DND-41 (cell line): ENCODE measurements at regions not wholly inside any gene's neighbourhood (a gene's known extent, or its start where the extent isn't known, plus 50 kb on each side); places are given as distances from the start of the nearest gene placed in this dataset.

Experiments used
- CTCF ChIP-seq: IDR thresholded peaks from 2 replicates; pipeline ENCODE4 v1.5.1; 2012; ENCODE audit warnings: borderline replicate concordance, low read length, moderate library complexity, mild to moderate bottlenecking; ENCODE audit not compliant: poor library complexity, severe bottlenecking; ENCODE audit errors: extremely low read depth
- EZH2 ChIP-seq: IDR thresholded peaks from 3 replicates; pipeline ENCODE4 v1.6.1; 2012; ENCODE audit warnings: borderline replicate concordance, low read depth, mild to moderate bottlenecking, moderate library complexity, low read length, inconsistent platforms; ENCODE audit not compliant: severe bottlenecking

- TF ChIP-seq CTCF (no peak), EZH2 (no peak)
Observed at GRCh38 chr1:87743256-87743655, 414.6 kb downstream of the LMO4 start.
